ENCODE measurements at regions not wholly inside any gene's neighbourhood (a gene's known extent, or its start where the extent isn't known, plus 50 kb on each side); places are given as distances from the start of the nearest gene placed in this dataset.
A peak's percentile ranks its signal among the peaks of the same experiment; 100 is the strongest.

DNA sequence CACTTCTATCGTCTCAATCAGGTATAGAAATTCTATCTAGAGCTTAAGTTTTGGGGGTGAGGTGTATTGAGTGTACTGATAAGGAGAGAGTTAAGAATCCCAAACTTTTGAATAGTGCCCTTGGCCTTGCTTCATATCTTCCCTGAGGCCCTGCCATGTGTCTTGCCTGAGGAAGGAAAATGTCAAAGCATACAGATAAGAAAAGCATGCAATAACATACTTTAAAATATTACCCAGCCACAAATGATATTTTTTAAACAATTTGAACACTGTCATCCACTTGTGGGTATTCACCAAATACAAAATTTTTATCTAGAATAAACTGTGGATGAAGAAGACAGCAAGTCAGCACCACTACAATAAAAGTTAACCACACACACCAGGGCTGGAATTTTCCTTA lies 631.0 kb upstream of the ALCAM start:
- no peak for DNase-seq (ENCODE audit: low read depth)
- H3K4me3 ChIP-seq (ENCODE audit: low read depth, low read length), result no peak overlapping the region
- TF ChIP-seq, protein P1, sequence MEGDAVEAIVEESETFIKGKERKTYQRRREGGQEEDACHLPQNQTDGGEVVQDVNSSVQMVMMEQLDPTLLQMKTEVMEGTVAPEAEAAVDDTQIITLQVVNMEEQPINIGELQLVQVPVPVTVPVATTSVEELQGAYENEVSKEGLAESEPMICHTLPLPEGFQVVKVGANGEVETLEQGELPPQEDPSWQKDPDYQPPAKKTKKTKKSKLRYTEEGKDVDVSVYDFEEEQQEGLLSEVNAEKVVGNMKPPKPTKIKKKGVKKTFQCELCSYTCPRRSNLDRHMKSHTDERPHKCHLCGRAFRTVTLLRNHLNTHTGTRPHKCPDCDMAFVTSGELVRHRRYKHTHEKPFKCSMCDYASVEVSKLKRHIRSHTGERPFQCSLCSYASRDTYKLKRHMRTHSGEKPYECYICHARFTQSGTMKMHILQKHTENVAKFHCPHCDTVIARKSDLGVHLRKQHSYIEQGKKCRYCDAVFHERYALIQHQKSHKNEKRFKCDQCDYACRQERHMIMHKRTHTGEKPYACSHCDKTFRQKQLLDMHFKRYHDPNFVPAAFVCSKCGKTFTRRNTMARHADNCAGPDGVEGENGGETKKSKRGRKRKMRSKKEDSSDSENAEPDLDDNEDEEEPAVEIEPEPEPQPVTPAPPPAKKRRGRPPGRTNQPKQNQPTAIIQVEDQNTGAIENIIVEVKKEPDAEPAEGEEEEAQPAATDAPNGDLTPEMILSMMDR (conservative IDR thresholded peaks at IDR 0.05; ENCODE audit: low read depth, low read length), result no peak

DNA sequence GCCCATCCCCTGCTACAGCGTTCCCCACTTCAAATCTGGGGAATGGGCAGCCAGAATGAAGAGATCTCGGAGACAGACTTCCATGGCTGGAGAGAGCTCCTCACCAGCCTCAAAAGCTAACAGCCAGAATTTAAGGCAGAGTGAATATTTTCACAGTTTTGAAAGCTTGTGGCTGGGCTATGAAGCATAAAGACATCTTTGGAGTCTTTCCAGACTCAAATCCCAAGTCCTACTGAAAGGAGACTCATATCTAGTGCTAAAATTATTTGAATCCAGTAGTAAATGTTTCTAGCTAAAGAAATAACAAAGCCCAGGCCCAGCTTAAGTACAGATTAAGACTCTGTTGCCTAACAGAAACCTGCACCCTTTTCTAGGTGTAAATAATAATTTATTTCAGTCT lies 628.4 kb upstream of the ALCAM start:
- TF ChIP-seq, protein P1 (conservative IDR thresholded peaks at IDR 0.05; ENCODE audit: low read depth, low read length), result no peak
- no peak overlapping the region for H3K4me3 ChIP-seq (ENCODE audit: low read depth, low read length)
- DNase-seq (ENCODE audit: low read depth), result peak; percentile 19

DNA sequence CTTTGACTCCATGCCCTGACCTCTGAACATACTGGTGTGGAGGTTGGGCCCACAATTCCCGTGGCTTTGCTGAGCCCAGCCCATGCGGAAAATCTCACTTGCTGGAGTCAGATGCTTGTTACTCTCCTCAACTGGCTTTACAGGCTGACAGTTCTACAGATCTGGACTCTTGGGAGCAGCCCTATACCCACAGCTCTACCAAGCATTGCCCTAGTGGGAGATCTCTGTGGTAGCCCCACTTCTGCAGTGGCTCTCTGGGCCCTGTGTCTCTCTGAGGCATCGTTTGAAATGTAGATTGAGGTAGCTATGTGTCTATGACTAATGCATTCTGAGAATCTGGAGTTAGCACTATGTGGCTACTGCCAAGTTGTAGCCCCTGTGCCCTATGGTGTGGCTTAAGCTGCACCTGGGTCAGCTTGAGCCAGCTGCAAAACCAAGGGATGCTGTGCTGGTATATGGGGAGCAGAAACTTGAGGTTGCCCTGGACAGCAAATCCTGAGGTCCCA lies 625.8 kb upstream of the ALCAM start:
- DNase-seq (ENCODE audit: low read depth), result no peak
- TF ChIP-seq, protein P1 (conservative IDR thresholded peaks at IDR 0.05; ENCODE audit: low read depth, low read length), result no peak
- no peak overlapping the region for H3K4me3 ChIP-seq (ENCODE audit: low read depth, low read length)

DNA sequence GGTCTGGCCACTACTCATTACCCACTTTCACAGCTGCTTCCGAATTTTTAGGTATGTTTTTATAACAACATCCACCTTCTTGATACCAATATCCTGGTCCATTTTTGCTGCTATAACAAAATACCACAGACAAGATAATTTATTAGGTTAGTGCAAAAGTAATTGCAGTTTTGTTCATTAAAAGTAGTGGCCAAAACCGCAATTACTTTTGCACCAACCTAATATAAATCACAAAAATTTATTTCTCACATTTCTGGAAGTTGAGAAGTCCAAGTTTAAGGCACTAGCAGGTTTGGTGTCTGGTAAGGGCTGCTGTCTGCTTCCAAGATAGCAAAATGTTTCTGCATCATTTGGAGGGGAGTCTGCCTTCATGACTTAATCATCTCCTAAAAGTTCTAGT lies 624.7 kb upstream of the ALCAM start:
- no peak for DNase-seq (ENCODE audit: low read depth)
- TF ChIP-seq, protein P1 (conservative IDR thresholded peaks at IDR 0.05; ENCODE audit: low read depth, low read length), result no peak
- no peak overlapping the region for H3K4me3 ChIP-seq (ENCODE audit: low read depth, low read length)

- TF ChIP-seq, protein P1 (conservative IDR thresholded peaks at IDR 0.05; ENCODE audit: low read depth, low read length), result no peak
- no peak overlapping the region for H3K4me3 ChIP-seq (ENCODE audit: low read depth, low read length)
- DNase-seq (ENCODE audit: low read depth), result no peak
Observed at GRCh38 chr3:104745313-104745712, 621.4 kb upstream of the ALCAM start.

DNA sequence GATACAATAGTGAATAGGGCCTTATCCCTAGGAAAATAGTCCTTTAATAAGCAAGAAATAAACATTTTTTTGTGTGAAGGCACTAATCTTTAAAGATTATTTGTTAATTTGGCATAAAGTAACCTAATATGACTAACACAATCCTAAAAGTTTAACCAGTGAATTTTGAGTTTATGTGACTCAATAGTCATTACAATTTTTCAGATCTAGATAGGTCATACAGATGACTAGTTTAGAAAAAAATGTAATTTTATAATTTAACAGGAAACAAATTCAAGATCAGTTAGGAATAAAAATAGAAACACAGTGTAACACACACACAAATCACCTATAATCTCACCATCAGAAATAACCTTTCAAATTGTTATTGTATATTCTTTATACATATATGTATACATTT lies 620.7 kb upstream of the ALCAM start:
- DNase-seq (ENCODE audit: low read depth), result no peak
- no peak overlapping the region for H3K4me3 ChIP-seq (ENCODE audit: low read depth, low read length)
- TF ChIP-seq, protein P1 (conservative IDR thresholded peaks at IDR 0.05; ENCODE audit: low read depth, low read length), result no peak

- H3K4me3 ChIP-seq (ENCODE audit: low read depth, low read length), result no peak overlapping the region
- TF ChIP-seq, protein P1 (conservative IDR thresholded peaks at IDR 0.05; ENCODE audit: low read depth, low read length), result no peak
- peak; percentile 52 for DNase-seq (ENCODE audit: low read depth)
Observed at GRCh38 chr3:104750581-104750980, 616.1 kb upstream of the ALCAM start.
